ENCODE measurements at regions not wholly inside any gene's neighbourhood (a gene's known extent, or its start where the extent isn't known, plus 50 kb on each side); places are given as distances from the start of the nearest gene placed in this dataset.

DNA sequence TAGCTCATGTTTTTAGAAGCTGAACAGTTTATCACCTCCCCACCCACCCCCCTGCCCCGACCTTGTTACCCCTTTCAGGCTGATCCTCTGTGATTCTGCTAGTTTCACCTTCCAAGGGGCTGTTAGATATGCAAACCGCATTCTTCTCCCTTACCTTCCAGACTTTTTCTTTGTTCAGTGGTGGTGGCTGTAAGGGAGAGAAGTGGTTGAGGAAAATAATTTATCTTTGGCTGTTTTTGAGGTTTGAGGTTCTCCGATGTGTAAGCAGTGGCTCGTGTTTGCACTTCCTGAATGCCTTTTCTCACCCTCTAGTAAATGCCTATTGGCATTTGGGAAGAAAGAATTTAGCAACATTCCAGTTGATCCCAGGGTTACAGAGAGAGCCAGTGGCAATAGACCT lies 69.4 kb upstream of the KCNG1 start:
- DNase-seq = no peak

DNA sequence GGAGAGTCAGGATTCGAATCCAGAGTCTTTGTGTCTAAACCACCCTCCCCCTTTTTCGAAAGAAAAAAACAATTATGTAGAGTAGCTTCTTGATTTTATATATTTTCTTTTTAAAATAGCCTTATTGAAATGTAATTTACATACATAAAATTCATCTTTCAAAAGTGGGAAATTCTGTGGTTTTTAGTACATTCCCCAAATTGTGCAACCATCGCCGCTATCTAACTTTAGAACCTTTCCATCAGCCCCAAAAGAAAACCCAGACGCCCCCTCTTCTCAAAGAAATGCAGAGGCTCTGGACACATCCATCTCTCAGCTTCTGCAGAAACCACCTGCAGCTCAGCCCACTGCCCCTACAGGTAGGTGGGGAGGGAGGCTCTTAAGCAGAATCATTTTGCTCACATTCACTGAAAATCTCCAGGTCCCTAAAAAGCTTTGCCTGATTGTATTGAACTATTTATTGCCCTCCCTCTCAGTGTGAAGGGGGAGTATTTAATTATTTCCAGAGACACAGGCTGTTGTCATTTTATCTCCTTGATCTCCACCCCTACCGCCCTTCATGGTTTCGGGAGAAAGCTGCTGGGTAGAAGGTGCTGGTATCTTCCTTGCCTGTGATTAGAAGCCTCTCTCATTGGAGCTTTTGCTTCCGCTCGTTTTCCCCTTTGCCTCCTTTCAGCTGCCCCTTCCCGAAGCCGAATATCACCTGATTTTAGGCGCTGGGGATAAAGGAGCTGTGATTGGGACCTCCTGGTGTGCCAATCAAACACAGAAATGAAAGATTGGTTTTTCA lies 68.7 kb upstream of the KCNG1 start:
- no peak for DNase-seq

DNA sequence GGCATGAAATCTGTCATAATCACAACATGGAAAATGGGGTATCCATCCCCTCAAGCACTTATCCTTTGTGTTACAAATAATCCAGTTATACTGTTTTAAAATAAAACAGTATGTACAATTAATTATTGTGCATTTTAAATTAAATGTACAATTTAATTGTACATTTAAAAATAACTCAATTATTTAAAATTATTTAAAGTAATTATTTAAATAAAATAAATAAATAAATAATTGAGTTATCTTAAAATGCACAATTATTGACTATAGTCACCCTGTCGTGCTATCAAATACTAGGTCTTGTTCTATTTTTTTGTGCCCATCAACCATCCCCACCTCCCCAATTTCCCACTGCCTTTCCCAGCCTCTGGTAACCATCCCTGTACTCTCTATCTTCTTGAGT lies 66.9 kb upstream of the KCNG1 start:
- no peak for DNase-seq

- no peak for DNase-seq
Observed at GRCh38 chr20:51089272-51089781, 66.4 kb upstream of the KCNG1 start.

DNA sequence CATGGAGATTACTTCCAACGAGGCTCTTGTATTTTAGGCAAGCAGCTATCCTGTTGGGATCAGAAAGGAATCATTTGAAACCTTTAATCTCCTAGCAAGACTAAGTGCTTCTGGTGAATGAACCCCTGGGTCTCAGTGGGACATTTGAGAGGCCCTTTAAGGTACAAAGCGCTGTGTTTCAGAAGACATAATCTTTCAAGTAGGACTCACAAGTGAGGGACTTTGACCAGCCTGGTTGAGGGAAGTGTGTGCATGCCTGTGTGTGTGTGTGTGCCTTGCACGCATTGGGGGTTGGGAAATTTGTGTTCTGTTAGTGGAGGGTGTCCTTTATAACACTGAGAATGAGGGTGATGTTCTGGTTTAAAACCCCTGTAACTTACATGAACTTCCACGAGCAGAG lies 64.4 kb upstream of the KCNG1 start:
- DNase-seq = no peak

DNA sequence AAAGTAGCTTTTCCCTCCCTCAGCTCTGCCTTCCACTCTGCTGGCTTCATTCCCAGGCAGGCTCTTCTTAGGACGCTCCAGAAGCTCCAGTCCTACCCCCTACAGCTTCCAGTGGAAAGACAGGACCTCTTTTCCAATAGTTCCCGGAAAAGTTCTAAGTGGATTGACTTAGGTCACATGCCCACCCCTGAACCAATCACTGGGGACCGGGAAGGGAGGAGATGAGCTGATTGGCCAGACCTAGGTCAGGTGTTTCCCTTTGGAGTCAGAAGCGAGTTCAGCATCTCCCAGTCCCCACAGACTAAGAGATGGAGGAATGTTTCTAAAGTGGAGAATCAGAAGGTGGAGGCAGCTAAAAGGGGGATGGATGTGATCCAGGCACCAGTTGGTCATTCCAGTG lies 62.9 kb upstream of the KCNG1 start:
- DNase-seq = no peak

- no peak for DNase-seq
Observed at GRCh38 chr20:51084593-51085377, 61.9 kb upstream of the KCNG1 start.

GRCh38 chr20:51083447-51083846 lies 60.5 kb upstream of the KCNG1 start:
- no peak for DNase-seq

GRCh38 chr20:51082988-51083387 lies 60.1 kb upstream of the KCNG1 start:
- DNase-seq = no peak

GRCh38 chr20:51080516-51080915 lies 57.6 kb upstream of the KCNG1 start:
- DNase-seq = no peak

- DNase-seq = no peak
Observed at GRCh38 chr20:51079488-51079887, 56.6 kb upstream of the KCNG1 start.

DNA sequence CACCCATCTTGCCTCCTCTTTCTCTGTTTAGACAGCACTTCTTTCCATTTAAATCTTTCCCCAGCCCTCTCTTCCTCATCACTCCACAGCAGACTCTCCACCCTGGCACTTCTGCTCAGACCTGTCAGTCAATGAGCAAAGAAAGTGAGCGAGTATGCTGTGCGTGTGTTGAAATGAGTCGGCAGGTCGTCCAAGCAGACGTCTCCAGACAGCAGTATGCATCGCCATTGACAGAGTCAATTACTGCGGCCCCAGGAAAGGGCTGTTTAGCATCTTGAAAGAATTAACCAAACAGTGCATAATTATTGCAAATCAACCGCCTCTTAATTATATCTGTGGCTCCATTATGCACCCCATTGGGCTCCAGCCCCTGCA lies 54.8 kb upstream of the KCNG1 start:
- DNase-seq = no peak

- no peak for DNase-seq
Observed at GRCh38 chr20:51076786-51077685, 54.1 kb upstream of the KCNG1 start.

DNA sequence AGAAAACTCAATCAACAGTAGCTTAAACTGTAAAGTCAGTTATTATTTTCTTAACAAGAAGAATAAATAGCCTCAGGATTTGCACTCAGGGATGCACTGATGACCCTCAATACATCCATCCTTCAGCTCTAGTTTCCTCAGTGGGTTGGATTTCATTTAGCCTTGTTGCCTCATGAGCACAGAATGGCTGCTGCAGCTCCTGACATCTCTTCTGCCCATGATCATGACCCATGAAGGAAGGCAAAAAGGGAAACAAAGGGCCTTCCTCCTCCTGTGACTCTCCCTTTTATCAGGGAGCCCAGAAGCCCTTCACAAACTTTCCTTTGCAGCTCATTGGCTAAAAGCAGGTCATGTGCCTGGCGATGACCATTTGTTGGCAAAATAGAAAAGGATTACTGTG lies 51.2 kb upstream of the KCNG1 start:
- DNase-seq = no peak

Measured in right hindlimb (tissue), 1 donor.